Testis (tissue), 2 donors: ENCODE measurements at regions not wholly inside any gene's neighbourhood (a gene's known extent, or its start where the extent isn't known, plus 50 kb on each side); places are given as distances from the start of the nearest gene placed in this dataset.

Source experiments
- DNase-seq: peaks from one replicate; pipeline ENCODE4 v3.0.0-alpha.2; 2019
- H3K27ac ChIP-seq, 2 donors: fragments of 200-600 bp; sonication (generic); one replicate each; pipeline ENCODE4 v1.5.1; 2019
- H3K27me3 ChIP-seq: fragments of 200-600 bp; sonication (generic); one replicate; pipeline ENCODE4 v1.5.1; 2019
- H3K36me3 ChIP-seq: fragments of 200-600 bp; sonication (generic); one replicate; pipeline ENCODE4 v1.5.1; 2017; ENCODE audit warnings: low read depth; ENCODE audit errors: missing control alignments
- H3K4me1 ChIP-seq: fragments of 200-600 bp; sonication (generic); one replicate; pipeline ENCODE4 v1.5.1; 2019
- H3K4me3 ChIP-seq, 2 donors: fragments of 200-600 bp; sonication (generic); one replicate each; pipeline ENCODE4 v1.5.1; 2017 to 2019
- H3K9me3 ChIP-seq: fragments of 200-600 bp; sonication (generic); one replicate; pipeline ENCODE4 v1.5.1; 2017
- POLR2A ChIP-seq: fragments of 450-650 bp; IDR thresholded peaks from one replicate; pipeline ENCODE4 v1.6.1; 2017; ENCODE audit warnings: antibody characterized with exemption, mild to moderate bottlenecking, moderate library complexity
- WGBS, 2 donors: methylation state at CpG; one replicate each; pipeline ENCODE4 v1.1.5; 2018; 5-methylcytosine and 5-hydroxymethylcytosine counted together
- intact Hi-C: fragments of 100-400 bp; cut with DNase I; formaldehyde crosslinking; loops from one replicate; pipeline ENCODE4 v1.15.1; 2023; ENCODE audit warnings: low total_unique reads
- TF ChIP-seq, protein P1 (sequence below), 3 experiments: fragments of 450-650 bp in 2 of 3; fragments of 200-600 bp in 1 of 3; sonication (generic) in 1 of 3; IDR thresholded peaks; one replicate each; pipeline ENCODE4 v1.5.1; 2016 to 2019; ENCODE audit warnings: antibody characterized with exemption in 3 of 3, mild to moderate bottlenecking in 2 of 3, moderate library complexity in 1 of 3

GRCh38 chr4:27407616-27408015 is 547.0 kb downstream of the STIM2 start:
- no peaks in the 10 kb centered on the region for H3K4me1 ChIP-seq
- TF ChIP-seq, protein P1, sequence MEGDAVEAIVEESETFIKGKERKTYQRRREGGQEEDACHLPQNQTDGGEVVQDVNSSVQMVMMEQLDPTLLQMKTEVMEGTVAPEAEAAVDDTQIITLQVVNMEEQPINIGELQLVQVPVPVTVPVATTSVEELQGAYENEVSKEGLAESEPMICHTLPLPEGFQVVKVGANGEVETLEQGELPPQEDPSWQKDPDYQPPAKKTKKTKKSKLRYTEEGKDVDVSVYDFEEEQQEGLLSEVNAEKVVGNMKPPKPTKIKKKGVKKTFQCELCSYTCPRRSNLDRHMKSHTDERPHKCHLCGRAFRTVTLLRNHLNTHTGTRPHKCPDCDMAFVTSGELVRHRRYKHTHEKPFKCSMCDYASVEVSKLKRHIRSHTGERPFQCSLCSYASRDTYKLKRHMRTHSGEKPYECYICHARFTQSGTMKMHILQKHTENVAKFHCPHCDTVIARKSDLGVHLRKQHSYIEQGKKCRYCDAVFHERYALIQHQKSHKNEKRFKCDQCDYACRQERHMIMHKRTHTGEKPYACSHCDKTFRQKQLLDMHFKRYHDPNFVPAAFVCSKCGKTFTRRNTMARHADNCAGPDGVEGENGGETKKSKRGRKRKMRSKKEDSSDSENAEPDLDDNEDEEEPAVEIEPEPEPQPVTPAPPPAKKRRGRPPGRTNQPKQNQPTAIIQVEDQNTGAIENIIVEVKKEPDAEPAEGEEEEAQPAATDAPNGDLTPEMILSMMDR (IDR thresholded peaks at IDR 0.05): no peak
- no peak for TF ChIP-seq POLR2A
- H3K27me3 ChIP-seq: no peaks in the 10 kb centered on the region
- H3K4me3 ChIP-seq: no peak overlapping the region
- no peaks in the 10 kb centered on the region for H3K9me3 ChIP-seq
- intact Hi-C loops: no loop called here
- H3K27ac ChIP-seq: no peak overlapping the region
- H3K36me3 ChIP-seq: no peaks in the 10 kb centered on the region
- WGBS, 2 donors: 86 to 95% methylated on average over 1 of the region's 1 CpG
- DNase-seq: no peak

GRCh38 chr4:27412613-27413012 is 552.0 kb downstream of the STIM2 start:
- 88 to 98% methylated on average over 1 of the region's 1 CpG for WGBS, 2 donors
- intact Hi-C loops: no loop called here
- DNase-seq: no peak
- Histone ChIP-seq H3K27me3 (no peaks in the 10 kb centered on the region), H3K9me3 (no peaks in the 10 kb centered on the region), H3K27ac (no peak overlapping the region), H3K36me3 (no peaks in the 10 kb centered on the region), H3K4me3 (no peak overlapping the region), H3K4me1 (no peaks in the 10 kb centered on the region)
- TF ChIP-seq POLR2A: no peak
- TF ChIP-seq, protein P1 (IDR thresholded peaks at IDR 0.05): no peak

GRCh38 chr4:27414887-27415731 is 554.5 kb downstream of the STIM2 start:
- Histone ChIP-seq H3K27me3 (no peaks in the 10 kb centered on the region), H3K27ac (no peak overlapping the region), H3K9me3 (no peaks in the 10 kb centered on the region), H3K36me3 (no peaks in the 10 kb centered on the region), H3K4me3 (no peak overlapping the region), H3K4me1 (no peaks in the 10 kb centered on the region)
- TF ChIP-seq, protein P1 (IDR thresholded peaks at IDR 0.05): no peak
- no peak for TF ChIP-seq POLR2A
- no peak for DNase-seq
- WGBS, 2 donors: 57 to 63% methylated on average over 3 of the region's 3 CpGs
- intact Hi-C loops: no loop called here

DNA sequence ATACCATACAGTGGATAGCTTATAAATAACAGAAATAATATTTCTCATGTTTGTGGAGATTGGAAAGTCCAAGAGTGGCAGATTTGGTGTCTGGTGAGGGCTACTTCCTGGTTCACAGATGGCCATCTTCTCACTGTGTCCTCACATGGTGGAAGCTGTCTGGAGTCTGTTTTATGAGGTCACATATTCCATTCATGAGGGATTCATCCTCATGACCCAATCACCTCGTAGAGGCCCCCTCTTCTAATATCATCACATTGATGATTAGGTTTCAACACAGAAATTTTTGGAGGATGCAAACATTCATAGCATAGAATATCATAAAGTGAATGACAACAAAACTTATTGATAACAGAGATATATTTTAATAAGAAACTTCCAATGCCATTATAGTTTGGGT is 568.0 kb downstream of the STIM2 start:
- no peaks in the 10 kb centered on the region for H3K4me1 ChIP-seq
- 62 to 69% methylated on average over 1 of the region's 1 CpG for WGBS, 2 donors
- intact Hi-C loops: no loop called here

More for the DNA sequence above, 568.0 kb downstream of the STIM2 start:
- Histone ChIP-seq H3K36me3 (no peaks in the 10 kb centered on the region), H3K27ac (no peak overlapping the region), H3K9me3 (no peaks in the 10 kb centered on the region), H3K4me3 (no peak overlapping the region), H3K27me3 (no peaks in the 10 kb centered on the region)
- TF ChIP-seq, protein P1 (IDR thresholded peaks at IDR 0.05): no peak
- no peak for TF ChIP-seq POLR2A
- no peak for DNase-seq
